ENCODE measurements at regions not wholly inside any gene's neighbourhood (a gene's known extent, or its start where the extent isn't known, plus 50 kb on each side); places are given as distances from the start of the nearest gene placed in this dataset.
A peak's percentile ranks its signal among the peaks of the same experiment; 100 is the strongest.

DNA sequence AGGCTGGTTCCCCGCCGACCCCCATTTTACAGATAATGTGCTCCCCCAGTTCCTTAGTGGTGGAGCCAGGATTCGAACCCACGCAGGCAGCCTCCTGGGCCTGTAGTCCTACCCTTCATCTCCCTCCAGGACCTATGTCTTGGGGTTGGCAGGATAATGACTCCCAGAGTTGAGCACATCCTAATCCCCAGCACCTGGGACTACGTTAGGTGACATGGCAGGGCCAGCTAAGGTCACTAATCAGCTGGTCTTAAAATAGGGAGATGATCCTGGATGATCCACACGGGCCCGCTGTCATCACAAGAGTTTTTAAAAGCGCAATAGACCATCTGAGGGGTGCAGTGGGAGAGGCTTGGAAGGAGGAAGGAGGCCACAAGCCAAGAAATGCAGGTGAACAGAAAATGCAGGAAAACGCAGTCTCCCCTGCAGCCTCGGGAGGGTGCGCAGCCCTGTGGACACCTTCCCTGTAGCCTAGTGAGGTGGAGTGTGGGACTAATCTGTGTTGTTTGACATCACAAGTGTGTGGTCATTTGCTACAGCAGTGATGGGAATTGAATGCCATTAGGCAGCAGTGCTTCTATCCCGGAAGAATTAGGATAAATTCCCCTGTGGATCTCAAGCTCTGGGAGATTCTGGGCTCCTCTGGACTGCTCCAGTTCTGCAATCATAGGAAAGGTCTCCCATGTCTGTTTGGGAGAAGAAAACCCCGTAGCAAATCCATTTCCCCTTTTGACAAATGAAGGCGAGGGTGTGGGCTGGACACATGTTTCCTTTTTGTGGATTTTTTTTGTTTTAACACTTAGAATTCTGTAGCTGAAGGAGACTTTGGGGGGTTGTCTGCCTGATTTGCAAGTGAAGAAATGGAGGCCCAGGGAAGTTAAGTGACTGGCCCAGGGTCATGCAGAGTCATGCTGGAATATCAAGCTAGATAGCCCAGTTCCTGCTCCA, 297.7 kb downstream of the SEC14L1 start:
- DNase-seq, result no peak
- no peaks in the 10 kb centered on the region for H3K9me3 ChIP-seq (ENCODE audit: control insufficient read depth, low read length)
- peak overlapping the region; percentile 95 for H3K27ac ChIP-seq (ENCODE audit: insufficient read depth, low read length, poor library complexity, severe bottlenecking)
- H3K4me3 ChIP-seq (ENCODE audit: insufficient read depth, low read depth, low read length, poor library complexity, severe bottlenecking), result peak overlapping the region; percentile 15
- no peaks in the 10 kb centered on the region for H3K36me3 ChIP-seq (ENCODE audit: control insufficient read depth, insufficient read depth, low read length)
- no peaks in the 10 kb centered on the region for H3K27me3 ChIP-seq (replicated peaks; ENCODE audit: control insufficient read depth, insufficient read depth, low read length, poor library complexity, severe bottlenecking)
- peaks cover 98% of the 10 kb centered on the region for H3K4me1 ChIP-seq (ENCODE audit: control insufficient read depth, insufficient read depth, low read length, poor library complexity, severe bottlenecking)

DNA sequence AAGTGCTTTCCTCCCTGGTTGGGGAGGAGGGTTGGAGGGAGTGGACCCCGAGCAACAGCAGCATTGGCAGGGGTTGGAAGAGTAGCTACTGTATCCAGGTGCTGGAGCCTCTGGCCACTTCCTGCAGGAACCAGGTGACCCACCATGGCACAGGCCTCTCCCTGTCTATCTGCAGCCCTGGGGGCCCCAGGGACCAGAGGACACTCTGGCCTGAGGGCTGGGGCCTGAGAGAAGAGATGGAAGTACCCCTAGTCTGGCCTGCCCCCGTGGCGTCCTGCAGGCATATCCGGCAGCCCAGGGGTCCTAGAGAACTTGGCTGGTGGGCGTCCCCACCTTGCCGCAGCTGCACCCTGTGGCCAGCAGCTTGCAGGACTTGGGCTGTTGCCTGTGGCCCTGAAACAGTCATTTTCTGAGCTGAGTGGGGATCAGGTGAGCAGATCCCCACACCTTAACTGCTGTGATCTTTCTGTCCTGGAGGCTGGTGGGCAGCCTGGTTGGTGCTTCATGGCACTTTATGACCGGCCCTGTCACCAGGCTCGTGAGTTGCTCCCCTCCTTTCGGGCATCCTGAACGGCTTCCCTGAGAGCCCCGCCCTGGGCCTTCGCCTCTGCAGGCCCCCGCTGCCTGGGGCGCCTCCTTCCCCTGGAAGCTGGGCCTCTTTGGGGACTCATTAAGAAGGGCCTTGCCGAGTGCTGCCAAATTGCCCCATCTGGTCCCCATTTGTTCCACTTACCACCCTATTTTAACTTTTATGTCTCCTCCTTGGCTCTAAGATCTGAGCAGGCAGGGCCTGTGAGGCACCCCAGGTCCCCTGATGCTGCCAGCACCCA, 298.6 kb downstream of the SEC14L1 start:
- DNase-seq, result no peak
- peak overlapping the region; percentile 95 for H3K27ac ChIP-seq (ENCODE audit: insufficient read depth, low read length, poor library complexity, severe bottlenecking)
- peak overlapping the region; percentile 15 for H3K4me3 ChIP-seq (ENCODE audit: insufficient read depth, low read depth, low read length, poor library complexity, severe bottlenecking)
- no peaks in the 10 kb centered on the region for H3K27me3 ChIP-seq (replicated peaks; ENCODE audit: control insufficient read depth, insufficient read depth, low read length, poor library complexity, severe bottlenecking)
- H3K9me3 ChIP-seq (ENCODE audit: control insufficient read depth, low read length), result no peaks in the 10 kb centered on the region
- peaks cover 98% of the 10 kb centered on the region for H3K4me1 ChIP-seq (ENCODE audit: control insufficient read depth, insufficient read depth, low read length, poor library complexity, severe bottlenecking)
- H3K36me3 ChIP-seq (ENCODE audit: control insufficient read depth, insufficient read depth, low read length), result no peaks in the 10 kb centered on the region

DNA sequence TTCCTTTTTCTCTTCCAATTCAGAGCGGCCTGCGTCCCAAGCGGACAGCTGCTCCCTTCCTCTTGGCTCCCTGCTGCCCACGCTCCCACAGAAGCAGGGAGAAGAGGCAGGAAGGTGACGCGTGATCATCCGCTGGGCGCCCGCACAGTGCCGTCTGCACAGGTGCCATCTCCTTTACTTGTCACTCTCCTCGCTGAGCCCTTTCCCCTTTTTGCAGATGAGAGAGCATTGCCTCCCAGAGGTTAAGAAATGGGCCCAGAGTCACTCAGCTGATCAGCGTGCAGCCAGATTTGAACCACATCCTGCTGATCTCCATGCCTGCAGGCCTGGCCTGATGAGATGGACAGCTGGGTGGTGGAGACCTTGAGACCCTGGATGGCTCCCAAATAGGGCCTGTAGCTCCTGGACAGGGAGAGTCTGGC, 299.8 kb downstream of the SEC14L1 start:
- H3K36me3 ChIP-seq (ENCODE audit: control insufficient read depth, insufficient read depth, low read length), result no peaks in the 10 kb centered on the region
- peak overlapping the region; percentile 95 for H3K27ac ChIP-seq (ENCODE audit: insufficient read depth, low read length, poor library complexity, severe bottlenecking)
- no peak for DNase-seq
- no peaks in the 10 kb centered on the region for H3K9me3 ChIP-seq (ENCODE audit: control insufficient read depth, low read length)
- peaks cover 98% of the 10 kb centered on the region for H3K4me1 ChIP-seq (ENCODE audit: control insufficient read depth, insufficient read depth, low read length, poor library complexity, severe bottlenecking)
- no peaks in the 10 kb centered on the region for H3K27me3 ChIP-seq (replicated peaks; ENCODE audit: control insufficient read depth, insufficient read depth, low read length, poor library complexity, severe bottlenecking)
- H3K4me3 ChIP-seq (ENCODE audit: insufficient read depth, low read depth, low read length, poor library complexity, severe bottlenecking), result peak overlapping the region; percentile 20

DNA sequence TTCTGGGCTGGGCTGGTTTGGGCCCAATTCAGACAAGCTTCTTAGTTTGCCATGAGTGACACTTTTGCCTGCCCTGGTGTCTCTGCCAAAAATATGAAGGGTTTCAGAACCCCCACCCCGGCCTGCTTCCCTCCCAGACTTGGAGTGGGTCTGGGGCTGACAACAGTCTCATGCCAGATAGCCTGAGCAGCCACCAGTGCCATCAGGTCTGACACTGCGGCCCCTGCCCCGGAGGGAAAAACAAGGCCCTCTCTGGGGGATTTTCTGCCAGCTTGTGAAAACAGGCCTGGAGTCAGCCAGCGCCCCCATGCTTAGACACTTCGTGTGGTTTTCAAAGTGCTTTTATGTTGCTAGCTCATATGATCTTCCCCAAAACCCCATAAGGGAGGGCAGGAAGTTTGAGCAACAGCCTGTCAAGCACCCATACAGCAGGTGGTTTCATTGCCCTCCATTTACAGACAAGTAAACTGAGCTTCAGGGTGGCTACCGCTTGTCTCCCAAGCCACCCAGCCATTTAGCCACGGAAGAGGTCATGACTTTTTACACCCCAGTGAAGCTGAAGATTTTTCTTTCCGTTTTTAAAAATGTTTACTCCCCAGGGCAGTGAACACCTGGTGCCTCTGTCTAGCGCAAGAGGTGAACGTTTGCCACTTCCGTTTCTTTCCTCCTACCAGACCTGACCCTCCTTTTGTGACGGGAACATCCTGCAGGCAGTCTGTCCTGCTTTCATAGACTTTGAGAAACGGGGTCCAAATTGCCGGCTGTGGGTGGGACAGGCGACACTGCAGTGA, 300.6 kb downstream of the SEC14L1 start:
- peak; percentile 71 to 78 (median 77) for DNase-seq
- H3K27me3 ChIP-seq (replicated peaks; ENCODE audit: control insufficient read depth, insufficient read depth, low read length, poor library complexity, severe bottlenecking), result no peaks in the 10 kb centered on the region
- H3K36me3 ChIP-seq (ENCODE audit: control insufficient read depth, insufficient read depth, low read length), result no peaks in the 10 kb centered on the region
- H3K9me3 ChIP-seq (ENCODE audit: control insufficient read depth, low read length), result no peaks in the 10 kb centered on the region
- peaks cover 98% of the 10 kb centered on the region for H3K4me1 ChIP-seq (ENCODE audit: control insufficient read depth, insufficient read depth, low read length, poor library complexity, severe bottlenecking)
- H3K4me3 ChIP-seq (ENCODE audit: insufficient read depth, low read depth, low read length, poor library complexity, severe bottlenecking), result peak overlapping the region; percentile 20
- H3K27ac ChIP-seq (ENCODE audit: insufficient read depth, low read length, poor library complexity, severe bottlenecking), result peak overlapping the region; percentile 95

DNA sequence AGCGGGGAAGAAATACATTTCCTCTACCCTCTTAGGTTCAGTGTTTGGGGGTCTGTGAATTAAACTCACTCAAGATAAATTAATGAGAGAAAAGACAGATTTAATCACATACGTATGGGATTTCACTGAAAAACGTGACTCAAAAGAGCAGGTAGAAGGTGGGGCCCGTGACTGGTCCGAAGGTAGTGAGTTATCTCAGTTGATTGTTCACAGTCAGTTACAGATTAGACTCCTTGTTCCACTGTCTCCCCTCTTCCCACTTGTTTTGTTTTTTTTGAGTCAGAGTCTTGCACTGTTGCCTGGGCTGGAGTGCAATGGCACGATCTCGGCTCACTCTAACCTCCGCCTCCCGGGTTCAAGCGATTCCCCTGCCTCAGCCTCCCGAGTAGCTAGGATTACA, 301.2 kb downstream of the SEC14L1 start:
- peaks cover 97% of the 10 kb centered on the region for H3K4me1 ChIP-seq (ENCODE audit: control insufficient read depth, insufficient read depth, low read length, poor library complexity, severe bottlenecking)
- H3K27ac ChIP-seq (ENCODE audit: insufficient read depth, low read length, poor library complexity, severe bottlenecking), result peak overlapping the region; percentile 95
- H3K36me3 ChIP-seq (ENCODE audit: control insufficient read depth, insufficient read depth, low read length), result no peaks in the 10 kb centered on the region
- H3K27me3 ChIP-seq (replicated peaks; ENCODE audit: control insufficient read depth, insufficient read depth, low read length, poor library complexity, severe bottlenecking), result no peaks in the 10 kb centered on the region
- no peak for DNase-seq
- H3K9me3 ChIP-seq (ENCODE audit: control insufficient read depth, low read length), result no peaks in the 10 kb centered on the region
- H3K4me3 ChIP-seq (ENCODE audit: insufficient read depth, low read depth, low read length, poor library complexity, severe bottlenecking), result no peak overlapping the region

DNA sequence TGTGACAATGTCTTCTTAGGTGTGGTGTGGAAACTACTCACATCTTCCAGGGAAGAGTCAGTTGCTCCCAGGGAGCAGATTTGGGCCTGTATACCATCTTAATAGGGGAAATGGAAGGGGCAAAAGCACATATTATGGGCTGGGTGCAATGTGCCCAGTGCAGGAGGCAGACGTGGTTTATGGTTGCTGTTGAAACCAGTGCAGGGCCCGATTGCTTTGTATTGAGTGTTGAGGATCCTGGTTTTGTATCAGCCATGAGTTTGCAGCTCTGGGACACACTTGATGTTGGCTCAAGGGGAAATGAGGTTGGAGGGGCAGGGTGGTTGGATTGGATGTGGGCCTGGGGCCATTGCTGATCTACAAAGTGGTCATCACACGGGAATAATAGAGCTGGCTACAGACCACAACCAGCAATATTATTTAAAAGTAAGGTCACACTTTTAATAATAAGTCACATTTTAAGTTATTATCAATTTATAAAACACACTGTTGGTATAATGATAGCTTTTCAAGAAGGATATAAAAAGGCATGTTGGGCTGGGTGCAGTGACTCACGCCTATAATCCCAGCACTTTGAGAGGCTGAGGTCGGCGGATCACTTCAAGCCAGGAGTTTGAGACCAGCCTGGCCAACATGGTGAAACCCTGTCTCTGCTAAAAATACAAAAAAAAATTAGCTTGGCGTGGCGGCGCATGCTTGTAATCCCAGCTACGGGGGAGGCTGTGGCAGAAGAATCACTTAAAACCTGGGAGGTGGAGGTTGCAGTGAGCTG, 302.4 kb downstream of the SEC14L1 start:
- H3K4me1 ChIP-seq (ENCODE audit: control insufficient read depth, insufficient read depth, low read length, poor library complexity, severe bottlenecking), result peaks cover 96% of the 10 kb centered on the region

DNA sequence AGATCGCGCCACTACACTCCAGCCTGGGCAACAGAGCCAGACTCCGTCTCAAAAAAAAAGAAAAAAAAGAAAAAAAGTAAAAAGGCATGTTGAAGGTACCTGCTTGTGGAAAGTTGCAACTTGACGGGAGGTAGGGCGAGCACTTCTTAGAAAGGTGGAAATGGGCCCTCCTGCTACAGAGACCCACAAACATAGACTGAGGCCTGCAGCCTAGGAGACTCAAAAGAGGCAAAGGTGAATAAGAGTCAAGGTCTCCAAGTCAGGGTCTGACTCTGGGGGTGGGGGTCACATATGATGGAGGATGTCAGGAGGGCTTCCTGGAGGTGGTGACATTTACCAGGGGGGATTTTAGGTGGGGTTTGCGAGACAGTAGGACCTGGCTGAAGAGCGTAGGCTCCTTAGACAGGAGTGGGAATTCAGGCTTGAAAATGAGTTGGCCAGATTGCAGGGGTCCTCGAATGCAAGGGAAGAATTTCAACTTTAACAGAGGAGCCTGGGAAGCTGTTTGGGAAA, 303.0 kb downstream of the SEC14L1 start:
- Histone ChIP-seq H3K4me3 (ENCODE audit: insufficient read depth, low read depth, low read length, poor library complexity, severe bottlenecking) (no peak overlapping the region), H3K36me3 (ENCODE audit: control insufficient read depth, insufficient read depth, low read length) (peaks cover 5% of the 10 kb centered on the region), H3K9me3 (ENCODE audit: control insufficient read depth, low read length) (no peaks in the 10 kb centered on the region), H3K27ac (ENCODE audit: insufficient read depth, low read length, poor library complexity, severe bottlenecking) (peak overlapping the region; percentile 95), H3K27me3 (replicated peaks; ENCODE audit: control insufficient read depth, insufficient read depth, low read length, poor library complexity, severe bottlenecking) (no peaks in the 10 kb centered on the region), H3K4me1 (ENCODE audit: control insufficient read depth, insufficient read depth, low read length, poor library complexity, severe bottlenecking) (peaks cover 90% of the 10 kb centered on the region)
- DNase-seq, result no peak

More for the DNA sequence above, 302.4 kb downstream of the SEC14L1 start:
- Histone ChIP-seq H3K4me3 (ENCODE audit: insufficient read depth, low read depth, low read length, poor library complexity, severe bottlenecking) (peak overlapping the region; percentile 5), H3K9me3 (ENCODE audit: control insufficient read depth, low read length) (no peaks in the 10 kb centered on the region), H3K27ac (ENCODE audit: insufficient read depth, low read length, poor library complexity, severe bottlenecking) (peak overlapping the region; percentile 95), H3K27me3 (replicated peaks; ENCODE audit: control insufficient read depth, insufficient read depth, low read length, poor library complexity, severe bottlenecking) (no peaks in the 10 kb centered on the region), H3K36me3 (ENCODE audit: control insufficient read depth, insufficient read depth, low read length) (peaks cover 5% of the 10 kb centered on the region)
- no peak for DNase-seq

DNA sequence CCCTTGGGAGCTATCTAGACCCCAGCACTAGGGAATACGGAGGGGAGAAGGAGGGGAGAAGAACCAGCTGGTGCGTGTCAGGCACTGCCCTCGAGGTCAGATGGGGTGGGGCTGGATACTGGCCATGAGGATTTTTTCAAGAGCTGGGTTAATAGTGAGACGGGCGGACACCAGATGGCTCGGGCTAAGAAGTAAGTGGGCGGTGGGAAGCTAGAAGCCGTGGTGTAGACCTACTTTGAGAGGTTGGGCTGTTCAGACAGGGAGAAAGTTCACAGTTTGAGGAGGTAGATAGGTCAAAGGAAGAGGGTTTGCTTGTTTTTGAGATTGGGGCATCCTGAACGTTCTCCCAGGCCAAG, 303.8 kb downstream of the SEC14L1 start:
- Histone ChIP-seq H3K27me3 (replicated peaks; ENCODE audit: control insufficient read depth, insufficient read depth, low read length, poor library complexity, severe bottlenecking) (no peaks in the 10 kb centered on the region), H3K36me3 (ENCODE audit: control insufficient read depth, insufficient read depth, low read length) (peaks cover 5% of the 10 kb centered on the region), H3K27ac (ENCODE audit: insufficient read depth, low read length, poor library complexity, severe bottlenecking) (peak overlapping the region; percentile 95), H3K4me3 (ENCODE audit: insufficient read depth, low read depth, low read length, poor library complexity, severe bottlenecking) (peak overlapping the region; percentile 41), H3K9me3 (ENCODE audit: control insufficient read depth, low read length) (no peaks in the 10 kb centered on the region), H3K4me1 (ENCODE audit: control insufficient read depth, insufficient read depth, low read length, poor library complexity, severe bottlenecking) (peaks cover 90% of the 10 kb centered on the region)
- no peak for DNase-seq

Measured in effector memory CD4-positive, alpha-beta T cell (primary cell).